Astrocyte of the cerebellum (primary cell): ENCODE measurements at regions not wholly inside any gene's neighbourhood (a gene's known extent, or its start where the extent isn't known, plus 50 kb on each side); places are given as distances from the start of the nearest gene placed in this dataset.

ENCODE experiments used
- DNase-seq: peaks from one replicate; pipeline ENCODE4 v3.0.0-alpha.2; 2011; ENCODE audit warnings: low read depth
- H3K4me3 ChIP-seq: 2 replicates; pipeline ENCODE4 v1.5.1; 2011; ENCODE audit warnings: mild to moderate bottlenecking, low read depth, low read length, moderate library complexity
- in situ Hi-C: cut with HindIII; loops from 2 replicates; pipeline ENCODE4 v1.10.0; 2017; ENCODE audit warnings: low sequenced_read_pairs
- TF ChIP-seq, protein P1 (sequence below): IDR thresholded peaks from 2 replicates; pipeline ENCODE4 v1.5.1; 2012; ENCODE audit warnings: low read length, low read depth, moderate library complexity, mild to moderate bottlenecking; ENCODE audit errors: missing control alignments

DNA sequence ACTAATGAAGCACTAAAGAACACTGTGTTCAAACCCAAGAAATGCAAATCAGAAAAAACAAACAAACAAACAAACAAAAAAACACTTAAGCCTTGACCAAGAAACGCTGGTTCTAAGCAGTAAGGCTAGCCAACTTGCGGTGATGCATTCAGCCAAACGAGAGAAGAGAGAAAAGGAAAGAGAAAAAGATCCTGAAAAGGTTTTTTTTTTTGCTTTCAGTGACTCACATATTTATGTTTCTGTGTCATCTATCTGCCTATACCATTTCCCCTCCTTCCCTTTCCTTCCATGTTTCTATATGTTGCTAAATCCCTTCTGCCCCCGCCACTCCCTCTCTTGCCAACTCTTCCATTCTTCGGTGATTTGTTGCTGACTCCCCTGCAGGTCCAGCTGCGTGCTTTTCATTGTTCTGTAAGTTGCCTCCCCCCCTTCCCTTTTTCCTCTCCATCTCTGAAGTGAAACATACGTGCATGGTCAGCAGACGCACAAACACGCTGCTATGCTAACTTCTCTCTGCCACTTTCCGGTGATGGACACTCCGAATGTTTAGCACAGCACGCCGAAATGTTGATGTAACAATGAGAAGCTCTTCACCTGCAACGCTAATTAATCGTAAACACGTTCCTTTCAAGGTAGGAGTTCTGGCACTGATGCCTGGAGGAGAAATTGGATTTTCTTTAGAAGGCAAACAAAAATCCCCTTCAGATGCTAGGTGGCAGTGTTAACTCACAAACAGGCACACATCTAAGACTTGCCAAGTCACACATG is 154.4 kb downstream of the TUSC7 start:
- DNase-seq: peak; percentile 45
- TF ChIP-seq, protein P1, sequence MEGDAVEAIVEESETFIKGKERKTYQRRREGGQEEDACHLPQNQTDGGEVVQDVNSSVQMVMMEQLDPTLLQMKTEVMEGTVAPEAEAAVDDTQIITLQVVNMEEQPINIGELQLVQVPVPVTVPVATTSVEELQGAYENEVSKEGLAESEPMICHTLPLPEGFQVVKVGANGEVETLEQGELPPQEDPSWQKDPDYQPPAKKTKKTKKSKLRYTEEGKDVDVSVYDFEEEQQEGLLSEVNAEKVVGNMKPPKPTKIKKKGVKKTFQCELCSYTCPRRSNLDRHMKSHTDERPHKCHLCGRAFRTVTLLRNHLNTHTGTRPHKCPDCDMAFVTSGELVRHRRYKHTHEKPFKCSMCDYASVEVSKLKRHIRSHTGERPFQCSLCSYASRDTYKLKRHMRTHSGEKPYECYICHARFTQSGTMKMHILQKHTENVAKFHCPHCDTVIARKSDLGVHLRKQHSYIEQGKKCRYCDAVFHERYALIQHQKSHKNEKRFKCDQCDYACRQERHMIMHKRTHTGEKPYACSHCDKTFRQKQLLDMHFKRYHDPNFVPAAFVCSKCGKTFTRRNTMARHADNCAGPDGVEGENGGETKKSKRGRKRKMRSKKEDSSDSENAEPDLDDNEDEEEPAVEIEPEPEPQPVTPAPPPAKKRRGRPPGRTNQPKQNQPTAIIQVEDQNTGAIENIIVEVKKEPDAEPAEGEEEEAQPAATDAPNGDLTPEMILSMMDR: peak; percentile 60
- in situ Hi-C loops: no loop called here
- peak overlapping the region; percentile 39 for H3K4me3 ChIP-seq

DNA sequence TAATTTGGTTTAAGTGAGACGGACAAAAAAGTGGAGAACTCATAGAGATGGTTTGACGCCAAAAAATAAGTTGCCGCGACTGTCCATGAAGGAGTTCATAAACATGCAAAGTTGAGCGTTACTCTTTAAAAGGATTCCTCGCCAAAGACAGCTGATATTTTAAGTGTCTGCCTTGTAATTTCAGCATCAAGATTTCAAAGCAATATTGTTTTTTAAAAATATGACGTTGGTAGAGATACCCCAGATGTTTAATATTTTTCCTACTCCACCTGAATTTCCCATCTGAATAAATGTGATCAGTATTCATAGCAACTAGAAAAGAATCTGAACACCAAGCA is 155.0 kb downstream of the TUSC7 start:
- TF ChIP-seq, protein P1: no peak
- DNase-seq: no peak
- H3K4me3 ChIP-seq: no peak overlapping the region
- in situ Hi-C loops: no loop called here

DNA sequence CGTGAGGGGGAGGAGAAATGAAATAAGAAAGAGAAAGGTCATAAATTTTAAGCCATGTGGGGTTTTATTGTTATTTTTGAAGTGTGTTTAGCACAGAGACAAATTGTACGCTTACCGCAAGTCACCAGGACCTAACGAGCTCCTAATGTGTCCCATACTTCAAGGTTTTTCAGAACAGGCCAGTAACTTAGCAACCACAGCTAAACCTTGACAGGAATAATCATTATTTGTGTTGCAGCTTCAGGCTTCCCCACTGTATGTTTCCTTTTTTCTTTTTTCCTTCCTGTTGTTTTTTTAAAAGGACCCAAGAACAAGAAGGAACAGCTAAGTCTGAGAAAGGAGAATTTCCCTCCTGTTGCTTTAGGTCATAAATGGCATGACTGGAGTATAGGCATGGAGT is 160.8 kb downstream of the TUSC7 start:
- DNase-seq: no peak
- H3K4me3 ChIP-seq: no peak overlapping the region
- TF ChIP-seq, protein P1: no peak
- in situ Hi-C loops: no loop called here

DNA sequence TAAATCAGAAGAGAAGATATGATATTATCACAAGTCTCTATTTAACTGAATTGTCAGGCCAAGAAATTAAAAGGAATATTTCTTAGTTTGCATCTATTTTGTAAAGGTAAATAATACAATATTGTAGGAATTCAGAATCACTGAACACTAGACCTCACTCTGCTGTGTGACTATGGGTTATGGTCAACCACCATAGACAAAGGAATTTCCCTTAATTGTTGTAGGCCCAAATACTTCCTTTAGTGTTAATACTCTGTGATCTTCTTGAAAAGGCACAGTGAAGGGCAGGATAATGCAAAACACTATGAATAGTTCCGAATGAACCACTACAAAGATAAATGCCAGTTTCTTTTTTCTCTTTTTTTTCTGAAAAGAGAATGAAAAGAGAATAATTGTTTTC is 162.3 kb downstream of the TUSC7 start:
- DNase-seq: no peak
- TF ChIP-seq, protein P1: no peak
- no peak overlapping the region for H3K4me3 ChIP-seq
- in situ Hi-C loops: no loop called here

DNA sequence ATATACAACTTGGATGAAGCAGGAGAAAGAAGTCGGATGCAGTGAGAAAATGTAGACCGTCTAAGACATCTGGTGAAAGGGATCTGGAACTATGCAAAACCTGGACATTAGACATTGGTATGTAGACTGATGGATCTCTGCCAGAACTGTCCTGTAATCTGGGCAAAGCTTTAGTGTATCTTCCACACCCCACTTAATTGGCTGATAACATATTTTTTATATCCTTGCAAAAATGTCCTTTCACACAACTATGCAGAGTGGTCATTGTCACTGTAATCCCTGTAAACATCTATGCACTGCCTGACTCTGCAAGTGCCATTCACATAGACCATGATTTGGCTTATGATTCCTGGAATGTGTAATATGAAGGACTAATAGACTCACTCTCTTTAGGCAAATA is 163.1 kb downstream of the TUSC7 start:
- in situ Hi-C loops: no loop called here
- no peak overlapping the region for H3K4me3 ChIP-seq
- TF ChIP-seq, protein P1: no peak
- no peak for DNase-seq

DNA sequence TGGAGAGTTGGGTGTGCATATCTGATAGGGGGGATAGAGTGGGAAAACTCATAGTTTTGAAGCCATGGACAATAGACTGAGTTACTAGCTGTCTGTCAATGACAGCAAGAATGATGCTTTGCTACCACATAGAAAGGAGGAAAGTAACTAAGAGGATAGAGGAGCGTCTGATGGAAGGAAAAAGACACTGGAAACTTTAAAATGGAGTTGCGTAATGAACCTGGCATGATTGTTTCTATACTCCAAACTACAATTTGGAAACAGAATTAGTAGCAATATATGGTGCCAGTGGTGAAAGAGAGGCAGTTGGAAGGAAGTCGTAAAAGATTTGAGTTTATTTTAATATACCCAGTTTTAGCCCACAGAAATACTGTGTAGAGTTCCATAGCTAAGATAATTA is 163.6 kb downstream of the TUSC7 start:
- H3K4me3 ChIP-seq: no peak overlapping the region
- no peak for DNase-seq
- TF ChIP-seq, protein P1: no peak
- in situ Hi-C loops: no loop called here
